ENCODE measurements at regions not wholly inside any gene's neighbourhood (a gene's known extent, or its start where the extent isn't known, plus 50 kb on each side); places are given as distances from the start of the nearest gene placed in this dataset.

- DNase-seq: no peak
Measured at GRCh38 chr16:87080571-87081167, 236.5 kb downstream of the C16orf95 start.

- no peak for DNase-seq
Measured at GRCh38 chr16:87085441-87085840, 231.8 kb downstream of the C16orf95 start.

- peak; percentile 79 for DNase-seq
Measured at GRCh38 chr16:87086156-87086555, 231.0 kb downstream of the C16orf95 start.

GRCh38 chr16:87086575-87086974 is 230.6 kb downstream of the C16orf95 start:
- peak; percentile 70 for DNase-seq

- DNase-seq: no peak
Measured at GRCh38 chr16:87092958-87093357, 224.2 kb downstream of the C16orf95 start.

- DNase-seq: no peak
Measured at GRCh38 chr16:87093804-87094555, 223.2 kb downstream of the C16orf95 start.

- no peak for DNase-seq
Measured at GRCh38 chr16:87094556-87094865, 222.7 kb downstream of the C16orf95 start.

GRCh38 chr16:87095271-87095670 is 221.9 kb downstream of the C16orf95 start:
- DNase-seq: no peak

GRCh38 chr16:87096746-87097333 is 220.4 kb downstream of the C16orf95 start:
- DNase-seq: no peak

- DNase-seq: no peak
Measured at GRCh38 chr16:87098361-87098760, 218.8 kb downstream of the C16orf95 start.

GRCh38 chr16:87098976-87099720 is 218.0 kb downstream of the C16orf95 start:
- DNase-seq: no peak

- DNase-seq: no peak
Measured at GRCh38 chr16:87100306-87101058, 216.7 kb downstream of the C16orf95 start.

- DNase-seq: peak; percentile 18
Measured at GRCh38 chr16:87101903-87102302, 215.3 kb downstream of the C16orf95 start.

GRCh38 chr16:87107201-87107600 is 210.0 kb downstream of the C16orf95 start:
- DNase-seq: no peak

- no peak for DNase-seq
Measured at GRCh38 chr16:87108278-87108677, 208.9 kb downstream of the C16orf95 start.

- peak; percentile 50 for DNase-seq
Measured at GRCh38 chr16:87108941-87109340, 208.3 kb downstream of the C16orf95 start.

GRCh38 chr16:87114832-87115231 is 202.4 kb downstream of the C16orf95 start:
- no peak for DNase-seq

- no peak for DNase-seq
Measured at GRCh38 chr16:87115646-87116045, 201.5 kb downstream of the C16orf95 start.

- no peak for DNase-seq
Measured at GRCh38 chr16:87117936-87118335, 199.3 kb downstream of the C16orf95 start.

- DNase-seq: no peak
Measured at GRCh38 chr16:87119168-87119567, 198.0 kb downstream of the C16orf95 start.

- no peak for DNase-seq
Measured at GRCh38 chr16:87119748-87120147, 197.4 kb downstream of the C16orf95 start.

- no peak for DNase-seq
Measured at GRCh38 chr16:87121816-87122215, 195.4 kb downstream of the C16orf95 start.

All from EL (cell line).